ENCODE measurements at regions not wholly inside any gene's neighbourhood (a gene's known extent, or its start where the extent isn't known, plus 50 kb on each side); places are given as distances from the start of the nearest gene placed in this dataset.

DNA sequence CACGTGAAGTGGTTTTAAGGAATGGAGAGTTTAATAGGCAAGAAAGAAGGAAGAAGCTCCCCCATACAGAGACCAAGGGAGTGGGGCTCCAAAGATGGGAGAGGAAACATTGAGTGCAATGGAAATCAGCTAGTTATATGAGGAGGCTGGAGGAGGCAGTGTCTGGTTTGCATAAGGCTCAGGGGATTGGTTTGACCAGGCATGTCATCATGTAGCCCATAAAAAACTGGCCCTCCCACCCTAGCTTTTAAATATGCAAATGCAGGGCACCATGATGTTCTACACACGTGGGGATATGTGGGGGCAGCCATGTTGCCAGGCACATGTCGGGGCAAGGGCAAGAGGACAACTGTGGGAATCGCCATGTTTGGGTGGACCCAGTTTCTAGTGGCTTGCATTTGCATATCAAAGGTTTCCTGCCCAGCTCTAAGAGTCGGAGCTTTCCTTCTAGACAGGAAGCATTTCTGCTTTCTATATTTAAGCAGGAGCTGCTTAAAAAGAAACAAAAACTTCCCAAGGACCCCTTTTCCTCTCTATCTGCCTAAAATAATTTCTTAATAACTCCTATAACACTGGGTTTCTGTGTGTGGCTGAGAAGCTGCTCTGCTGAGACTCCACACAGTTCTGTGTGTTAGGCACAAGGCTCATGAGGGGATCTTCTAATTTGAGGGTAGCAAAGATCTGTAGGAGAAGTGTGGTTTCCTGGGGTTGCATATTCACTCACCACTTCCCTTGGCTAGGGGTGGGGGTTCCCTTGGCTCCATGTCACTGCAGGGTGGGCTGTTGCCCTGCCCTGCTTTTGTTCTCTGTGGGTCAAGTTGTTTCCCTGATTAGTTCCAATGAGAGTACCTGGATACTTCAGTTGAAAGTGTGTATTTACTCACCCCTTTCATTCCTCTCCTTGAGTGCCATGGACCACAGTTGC lies 113.5 kb downstream of the VSIG4 start:
- Histone ChIP-seq H3K36me3 (ENCODE audit: control insufficient read depth in 2 of 2, insufficient read depth in 2 of 2, low read length in 1 of 2) (no peaks in the 10 kb centered on the region), H3K4me1 (ENCODE audit: control insufficient read depth in 2 of 2, insufficient read depth in 2 of 2, low read length in 1 of 2) (peaks cover 0 to 5% of the 10 kb centered on the region in 2 donors), H3K27me3 (ENCODE audit: control insufficient read depth in 1 of 2, insufficient read depth in 2 of 2, low read length in 2 of 2) (no peaks in the 10 kb centered on the region), H3K27ac (ENCODE audit: low read depth in 2 of 2, low read length in 1 of 2) (no peak overlapping the region), H3K9me3 (ENCODE audit: control insufficient read depth in 2 of 2, insufficient read depth in 1 of 2, low read depth in 1 of 2, low read length in 1 of 2) (no peaks in the 10 kb centered on the region), H3K4me3 (ENCODE audit: low read depth in 1 of 2, low read length in 2 of 2) (no peak overlapping the region)
- 61 to 67% methylated on average over 5 of the region's 5 CpGs for WGBS, 2 donors

DNA sequence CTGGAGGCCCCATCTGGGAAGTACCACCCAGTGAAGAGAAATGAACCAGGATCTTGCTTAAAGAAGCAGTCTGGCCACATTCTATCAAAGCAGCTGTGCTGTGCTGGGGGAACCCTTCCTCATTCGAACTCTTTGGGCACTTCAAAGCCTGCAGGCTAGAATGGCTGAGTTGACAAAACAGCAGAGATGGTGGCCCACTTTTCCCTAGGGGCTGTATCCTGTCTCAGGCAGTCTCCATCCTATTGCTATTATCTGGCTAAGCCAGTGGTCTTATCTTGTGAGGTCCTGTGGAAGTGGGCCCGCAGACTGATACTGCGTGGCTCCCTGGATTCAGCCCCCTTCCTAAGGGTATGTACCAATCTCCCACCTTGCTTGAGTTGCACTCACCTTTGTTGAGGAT lies 114.3 kb downstream of the VSIG4 start:
- Histone ChIP-seq H3K36me3 (ENCODE audit: control insufficient read depth in 2 of 2, insufficient read depth in 2 of 2, low read length in 1 of 2) (no peaks in the 10 kb centered on the region), H3K27me3 (ENCODE audit: control insufficient read depth in 1 of 2, insufficient read depth in 2 of 2, low read length in 2 of 2) (no peaks in the 10 kb centered on the region), H3K4me1 (ENCODE audit: control insufficient read depth in 2 of 2, insufficient read depth in 2 of 2, low read length in 1 of 2) (peaks cover 0 to 5% of the 10 kb centered on the region in 2 donors), H3K9me3 (ENCODE audit: control insufficient read depth in 2 of 2, insufficient read depth in 1 of 2, low read depth in 1 of 2, low read length in 1 of 2) (no peaks in the 10 kb centered on the region), H3K27ac (ENCODE audit: low read depth in 2 of 2, low read length in 1 of 2) (peak overlapping the region; percentile 55 to 66), H3K4me3 (ENCODE audit: low read depth in 1 of 2, low read length in 2 of 2) (no peak overlapping the region)
- 90 to 97% methylated on average over 3 of the region's 3 CpGs for WGBS, 2 donors

DNA sequence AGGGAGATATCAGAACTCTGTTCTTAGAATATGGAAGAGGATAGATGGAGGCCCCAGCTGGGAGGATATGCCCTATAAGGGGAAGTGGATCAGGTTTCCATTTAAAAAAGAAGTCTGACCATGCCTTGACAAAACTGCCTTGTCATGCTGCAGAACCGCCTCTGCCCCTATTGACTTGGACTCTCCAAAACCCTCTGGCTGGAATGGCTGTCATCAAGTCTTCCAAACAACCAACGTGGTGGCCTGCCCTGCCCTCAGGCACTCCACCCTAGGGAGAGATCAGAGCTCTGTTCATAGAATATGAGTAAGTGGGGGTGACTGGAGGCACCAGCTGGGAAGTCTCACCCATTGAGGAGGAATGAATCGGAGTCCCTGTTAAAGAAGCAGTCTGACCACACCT lies 114.9 kb downstream of the VSIG4 start:
- 50 to 67% methylated on average over 3 of the region's 3 CpGs for WGBS, 2 donors

DNA sequence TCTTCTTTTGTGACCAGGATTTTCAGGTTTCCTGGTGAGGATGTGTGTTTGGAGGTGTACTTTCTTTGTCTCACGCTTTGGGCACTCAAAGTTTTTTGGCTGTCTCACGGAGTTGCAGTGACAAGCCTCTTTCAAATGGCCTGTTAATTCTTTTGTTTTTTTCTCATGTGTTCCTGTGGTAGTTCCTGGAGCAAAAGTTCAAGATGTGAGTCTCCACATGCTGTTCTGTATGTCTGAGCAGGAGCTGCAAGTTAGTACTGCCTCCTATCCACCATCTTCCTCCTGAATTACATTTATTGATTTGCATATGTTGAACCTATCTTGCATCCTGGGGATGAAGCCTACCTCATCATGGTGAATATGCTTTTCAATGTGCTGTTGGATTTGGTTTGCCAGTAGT lies 118.5 kb downstream of the VSIG4 start:
- Histone ChIP-seq H3K27ac (ENCODE audit: low read depth in 2 of 2, low read length in 1 of 2) (peak overlapping the region; percentile 24 to 83), H3K9me3 (ENCODE audit: control insufficient read depth in 2 of 2, insufficient read depth in 1 of 2, low read depth in 1 of 2, low read length in 1 of 2) (no peaks in the 10 kb centered on the region), H3K36me3 (ENCODE audit: control insufficient read depth in 2 of 2, insufficient read depth in 2 of 2, low read length in 1 of 2) (no peaks in the 10 kb centered on the region), H3K4me3 (ENCODE audit: low read depth in 1 of 2, low read length in 2 of 2) (no peak overlapping the region), H3K27me3 (ENCODE audit: control insufficient read depth in 1 of 2, insufficient read depth in 2 of 2, low read length in 2 of 2) (no peaks in the 10 kb centered on the region), H3K4me1 (ENCODE audit: control insufficient read depth in 2 of 2, insufficient read depth in 2 of 2, low read length in 1 of 2) (peaks cover 0 to 5% of the 10 kb centered on the region in 2 donors)
- WGBS, 2 donors = 40 to 54% methylated on average over 2 of the region's 2 CpGs

More for the DNA sequence above, 114.9 kb downstream of the VSIG4 start:
- H3K9me3 ChIP-seq (ENCODE audit: control insufficient read depth in 2 of 2, insufficient read depth in 1 of 2, low read depth in 1 of 2, low read length in 1 of 2) = no peaks in the 10 kb centered on the region
- peak overlapping the region; percentile 66 to 75 for H3K27ac ChIP-seq (ENCODE audit: low read depth in 2 of 2, low read length in 1 of 2)
- peaks cover 0 to 5% of the 10 kb centered on the region in 2 donors for H3K4me1 ChIP-seq (ENCODE audit: control insufficient read depth in 2 of 2, insufficient read depth in 2 of 2, low read length in 1 of 2)
- H3K4me3 ChIP-seq (ENCODE audit: low read depth in 1 of 2, low read length in 2 of 2) = no peak overlapping the region
- H3K36me3 ChIP-seq (ENCODE audit: control insufficient read depth in 2 of 2, insufficient read depth in 2 of 2, low read length in 1 of 2) = no peaks in the 10 kb centered on the region
- H3K27me3 ChIP-seq (ENCODE audit: control insufficient read depth in 1 of 2, insufficient read depth in 2 of 2, low read length in 2 of 2) = no peaks in the 10 kb centered on the region

DNA sequence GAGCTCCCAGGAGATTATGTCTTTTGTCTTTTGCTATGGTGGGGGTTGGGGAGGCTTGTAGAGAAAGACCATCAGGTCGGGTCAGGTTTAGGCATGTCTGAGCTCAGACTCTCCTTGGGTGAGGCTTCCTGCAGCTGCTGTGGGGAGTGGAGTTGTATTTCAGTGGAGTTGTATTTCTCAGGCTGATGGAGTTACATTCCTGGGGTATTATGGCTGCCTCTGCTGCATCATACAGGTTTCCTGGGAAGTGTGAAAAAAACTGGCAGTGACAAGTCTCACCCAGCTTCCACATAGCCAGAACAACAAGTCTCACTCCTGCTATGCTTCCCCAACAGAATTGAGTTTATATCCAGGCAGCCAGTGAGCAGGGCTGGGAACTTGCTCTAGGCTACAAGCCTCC lies 119.3 kb downstream of the VSIG4 start:
- Histone ChIP-seq H3K4me1 (ENCODE audit: control insufficient read depth in 2 of 2, insufficient read depth in 2 of 2, low read length in 1 of 2) (peaks cover 0 to 5% of the 10 kb centered on the region in 2 donors), H3K36me3 (ENCODE audit: control insufficient read depth in 2 of 2, insufficient read depth in 2 of 2, low read length in 1 of 2) (no peaks in the 10 kb centered on the region), H3K27ac (ENCODE audit: low read depth in 2 of 2, low read length in 1 of 2) (peak overlapping the region; percentile 83 to 87), H3K27me3 (ENCODE audit: control insufficient read depth in 1 of 2, insufficient read depth in 2 of 2, low read length in 2 of 2) (no peaks in the 10 kb centered on the region), H3K9me3 (ENCODE audit: control insufficient read depth in 2 of 2, insufficient read depth in 1 of 2, low read depth in 1 of 2, low read length in 1 of 2) (no peaks in the 10 kb centered on the region), H3K4me3 (ENCODE audit: low read depth in 1 of 2, low read length in 2 of 2) (no peak overlapping the region)
- WGBS, 2 donors = 11 to 18% methylated on average over 1 of the region's 1 CpG

DNA sequence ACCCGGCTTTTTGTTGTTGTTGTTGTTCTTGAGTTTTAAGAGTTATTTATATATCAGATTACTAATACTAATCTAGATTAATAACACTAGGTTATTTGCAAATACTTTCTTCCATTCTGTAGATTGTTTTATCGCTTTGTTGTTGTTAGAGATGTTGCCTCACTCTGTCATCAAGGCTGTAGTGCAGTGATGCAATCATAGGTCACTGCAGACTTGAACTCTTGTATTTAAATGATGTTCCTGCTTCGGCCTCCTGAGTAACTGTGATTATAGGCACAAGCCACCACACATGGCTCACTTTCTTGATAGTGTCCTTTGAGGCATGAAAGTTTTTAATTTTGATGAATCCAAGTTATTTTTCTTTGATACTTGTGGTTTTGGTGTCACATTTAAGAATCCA lies 129.0 kb downstream of the VSIG4 start:
- Histone ChIP-seq H3K27me3 (ENCODE audit: control insufficient read depth in 1 of 2, insufficient read depth in 2 of 2, low read length in 2 of 2) (no peaks in the 10 kb centered on the region), H3K9me3 (ENCODE audit: control insufficient read depth in 2 of 2, insufficient read depth in 1 of 2, low read depth in 1 of 2, low read length in 1 of 2) (no peaks in the 10 kb centered on the region), H3K4me3 (ENCODE audit: low read depth in 1 of 2, low read length in 2 of 2) (no peak overlapping the region), H3K4me1 (ENCODE audit: control insufficient read depth in 2 of 2, insufficient read depth in 2 of 2, low read length in 1 of 2) (no peaks in the 10 kb centered on the region), H3K36me3 (ENCODE audit: control insufficient read depth in 2 of 2, insufficient read depth in 2 of 2, low read length in 1 of 2) (no peaks in the 10 kb centered on the region), H3K27ac (ENCODE audit: low read depth in 2 of 2, low read length in 1 of 2) (no peak overlapping the region)
- 71 to 81% methylated on average over 3 of the region's 3 CpGs for WGBS, 2 donors

DNA sequence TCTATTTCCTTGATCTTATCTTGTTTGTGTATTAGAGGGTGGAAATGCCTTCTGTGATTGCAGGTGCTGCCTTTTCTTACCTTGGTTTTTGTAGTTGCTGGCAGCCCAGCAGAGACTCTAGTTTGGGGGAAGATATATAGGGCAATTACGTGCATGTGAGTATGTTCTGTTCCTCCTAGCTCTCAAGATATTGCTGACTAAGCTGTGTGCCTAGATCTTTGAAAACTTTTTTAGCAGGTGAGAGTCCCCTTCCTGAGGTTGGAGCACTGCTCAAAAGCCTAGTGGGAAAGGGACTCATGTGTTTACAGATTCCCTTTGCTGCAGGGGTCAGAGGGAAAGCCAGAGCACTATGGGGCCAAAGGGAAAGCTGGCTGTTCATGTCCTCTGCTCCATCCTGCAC lies 136.1 kb downstream of the VSIG4 start:
- 63 to 85% methylated on average over 1 of the region's 1 CpG for WGBS, 2 donors
- H3K4me1 ChIP-seq (ENCODE audit: control insufficient read depth in 2 of 2, insufficient read depth in 2 of 2, low read length in 1 of 2) = no peaks in the 10 kb centered on the region
- no peak overlapping the region for H3K4me3 ChIP-seq (ENCODE audit: low read depth in 1 of 2, low read length in 2 of 2)
- H3K9me3 ChIP-seq (ENCODE audit: control insufficient read depth in 2 of 2, insufficient read depth in 1 of 2, low read depth in 1 of 2, low read length in 1 of 2) = no peaks in the 10 kb centered on the region
- H3K36me3 ChIP-seq (ENCODE audit: control insufficient read depth in 2 of 2, insufficient read depth in 2 of 2, low read length in 1 of 2) = no peaks in the 10 kb centered on the region
- no peak overlapping the region for H3K27ac ChIP-seq (ENCODE audit: low read depth in 2 of 2, low read length in 1 of 2)
- peaks cover 0 to 5% of the 10 kb centered on the region in 2 donors for H3K27me3 ChIP-seq (ENCODE audit: control insufficient read depth in 1 of 2, insufficient read depth in 2 of 2, low read length in 2 of 2)

DNA sequence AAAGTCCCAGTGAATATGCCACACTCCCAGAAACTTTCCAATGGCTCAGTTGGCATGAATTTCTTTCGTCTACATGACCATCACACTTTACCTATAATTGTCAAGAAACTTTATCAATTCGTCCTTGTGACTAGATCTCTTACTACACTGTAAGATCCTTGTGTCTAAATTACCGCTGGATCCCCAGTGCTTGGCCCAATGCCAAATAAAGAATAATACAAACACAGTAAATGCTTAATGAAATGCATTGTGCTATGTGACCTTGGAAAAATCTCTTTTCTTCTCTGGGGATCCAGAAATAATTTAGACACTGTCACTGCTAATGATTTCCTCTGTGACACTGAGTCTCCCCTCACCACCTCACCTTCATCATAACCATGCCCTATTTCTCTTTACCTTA lies 137.9 kb downstream of the VSIG4 start:
- H3K36me3 ChIP-seq (ENCODE audit: control insufficient read depth in 2 of 2, insufficient read depth in 2 of 2, low read length in 1 of 2) = no peaks in the 10 kb centered on the region
- 60 to 73% methylated on average over 3 of the region's 3 CpGs for WGBS, 2 donors
- no peak overlapping the region for H3K27ac ChIP-seq (ENCODE audit: low read depth in 2 of 2, low read length in 1 of 2)
- peaks cover 0 to 5% of the 10 kb centered on the region in 2 donors for H3K27me3 ChIP-seq (ENCODE audit: control insufficient read depth in 1 of 2, insufficient read depth in 2 of 2, low read length in 2 of 2)
- no peaks in the 10 kb centered on the region for H3K9me3 ChIP-seq (ENCODE audit: control insufficient read depth in 2 of 2, insufficient read depth in 1 of 2, low read depth in 1 of 2, low read length in 1 of 2)
- H3K4me1 ChIP-seq (ENCODE audit: control insufficient read depth in 2 of 2, insufficient read depth in 2 of 2, low read length in 1 of 2) = no peaks in the 10 kb centered on the region
- H3K4me3 ChIP-seq (ENCODE audit: low read depth in 1 of 2, low read length in 2 of 2) = no peak overlapping the region

DNA sequence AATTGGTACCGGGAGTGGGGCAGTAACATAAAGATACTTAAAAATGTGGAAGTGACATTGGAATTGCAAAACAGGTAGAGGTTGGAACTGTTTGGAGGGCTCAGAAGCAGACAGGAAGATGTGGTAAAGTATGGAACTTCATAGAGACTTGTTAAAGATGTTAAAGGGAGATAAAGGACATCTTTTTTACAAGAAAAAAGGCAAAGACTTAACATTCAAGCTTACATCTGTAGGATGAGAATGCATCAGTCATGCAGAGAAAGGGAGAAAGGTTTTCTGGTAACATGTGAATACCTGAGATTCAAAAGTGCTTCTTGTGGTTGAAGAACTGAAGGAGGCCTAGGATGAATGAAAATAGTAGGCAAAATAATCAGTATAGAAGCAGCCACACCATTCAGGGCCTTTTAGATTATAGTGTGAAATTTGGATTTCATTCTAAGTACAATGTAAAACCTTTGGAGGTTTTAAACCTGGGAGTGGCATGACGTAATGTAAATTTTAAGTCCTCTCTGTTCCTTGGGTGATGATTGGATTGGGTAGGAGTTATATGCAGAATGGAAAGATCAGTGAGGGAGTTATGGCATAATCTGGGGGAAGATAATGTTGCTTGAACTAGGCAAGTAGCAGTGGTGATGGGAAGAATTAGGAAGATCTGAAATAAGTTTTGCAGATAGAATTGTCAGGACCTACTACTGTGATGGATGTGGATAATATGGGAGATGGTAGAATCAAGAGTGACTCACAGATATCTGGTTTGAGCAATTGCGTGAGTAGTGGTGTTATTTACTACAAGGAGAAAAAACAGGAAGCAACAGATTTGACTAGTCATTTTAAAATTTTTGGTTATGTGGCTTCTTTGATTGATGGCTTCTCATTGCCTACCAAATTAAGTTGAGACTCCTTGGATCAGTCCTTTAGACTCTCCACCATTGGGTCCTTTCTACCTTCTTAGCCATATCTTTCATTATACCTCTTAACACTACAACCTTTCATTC lies 138.7 kb downstream of the VSIG4 start:
- WGBS, 2 donors = 79 to 85% methylated on average over 3 of the region's 3 CpGs
- Histone ChIP-seq H3K9me3 (ENCODE audit: control insufficient read depth in 2 of 2, insufficient read depth in 1 of 2, low read depth in 1 of 2, low read length in 1 of 2) (no peaks in the 10 kb centered on the region), H3K36me3 (ENCODE audit: control insufficient read depth in 2 of 2, insufficient read depth in 2 of 2, low read length in 1 of 2) (no peaks in the 10 kb centered on the region), H3K27ac (ENCODE audit: low read depth in 2 of 2, low read length in 1 of 2) (no peak overlapping the region), H3K4me1 (ENCODE audit: control insufficient read depth in 2 of 2, insufficient read depth in 2 of 2, low read length in 1 of 2) (no peaks in the 10 kb centered on the region), H3K27me3 (ENCODE audit: control insufficient read depth in 1 of 2, insufficient read depth in 2 of 2, low read length in 2 of 2) (peaks cover 0 to 5% of the 10 kb centered on the region in 2 donors), H3K4me3 (ENCODE audit: low read depth in 1 of 2, low read length in 2 of 2) (no peak overlapping the region)

Measured in esophagus (tissue), 2 donors.